Activated CD4-positive, alpha-beta T cell treated with anti-CD3 and anti-CD28 coated beads for 1 hour (primary cell): ENCODE measurements at regions not wholly inside any gene's neighbourhood (a gene's known extent, or its start where the extent isn't known, plus 50 kb on each side); places are given as distances from the start of the nearest gene placed in this dataset.
A peak's percentile ranks its signal among the peaks of the same experiment; 100 is the strongest.
"Not testable (repeated sequence)": the region's sequence is repeated elsewhere in the genome, so short reads cannot be mapped to it uniquely, and the experiment has no call there.

ENCODE experiments used
- DNase-seq: peaks from one replicate; pipeline ENCODE4 v3.0.0-alpha.2; 2020

DNA sequence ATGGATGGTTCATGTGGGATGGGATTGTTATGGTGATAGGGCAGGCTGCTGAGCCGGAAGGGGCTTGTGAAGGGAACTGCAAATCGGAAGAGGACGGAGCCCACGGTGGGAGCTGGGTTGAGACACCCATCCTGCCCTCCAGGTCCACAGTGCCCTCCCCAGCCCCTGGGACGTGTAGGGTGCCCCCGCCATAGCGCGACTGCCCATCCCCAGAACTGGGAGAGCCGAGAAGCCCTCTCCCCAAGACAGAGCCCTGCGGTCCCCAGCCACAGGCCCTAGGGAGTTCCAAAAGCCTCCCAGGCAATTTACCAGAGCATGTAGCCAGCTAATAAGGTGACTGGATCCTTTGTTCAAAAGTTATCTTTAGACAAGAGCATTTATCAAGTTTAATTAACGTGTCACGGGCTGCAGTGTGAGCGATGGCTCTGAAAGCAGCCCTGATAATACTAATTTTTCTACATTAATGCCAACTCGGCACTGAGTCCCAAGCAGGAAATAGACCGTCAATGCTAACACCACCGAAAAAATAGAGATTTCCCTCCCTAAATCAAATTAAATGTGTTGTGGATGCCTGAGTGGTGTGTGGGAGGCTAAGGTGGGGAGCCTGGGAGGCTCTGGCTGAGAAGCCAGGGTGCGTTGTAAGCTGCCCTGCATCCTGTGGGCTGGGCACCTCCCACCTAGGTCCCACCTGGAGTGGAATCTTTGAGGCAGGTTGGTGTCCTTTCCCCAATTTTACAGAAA lies 76.8 kb upstream of the RTL6 start:
- DNase-seq = no peak

DNA sequence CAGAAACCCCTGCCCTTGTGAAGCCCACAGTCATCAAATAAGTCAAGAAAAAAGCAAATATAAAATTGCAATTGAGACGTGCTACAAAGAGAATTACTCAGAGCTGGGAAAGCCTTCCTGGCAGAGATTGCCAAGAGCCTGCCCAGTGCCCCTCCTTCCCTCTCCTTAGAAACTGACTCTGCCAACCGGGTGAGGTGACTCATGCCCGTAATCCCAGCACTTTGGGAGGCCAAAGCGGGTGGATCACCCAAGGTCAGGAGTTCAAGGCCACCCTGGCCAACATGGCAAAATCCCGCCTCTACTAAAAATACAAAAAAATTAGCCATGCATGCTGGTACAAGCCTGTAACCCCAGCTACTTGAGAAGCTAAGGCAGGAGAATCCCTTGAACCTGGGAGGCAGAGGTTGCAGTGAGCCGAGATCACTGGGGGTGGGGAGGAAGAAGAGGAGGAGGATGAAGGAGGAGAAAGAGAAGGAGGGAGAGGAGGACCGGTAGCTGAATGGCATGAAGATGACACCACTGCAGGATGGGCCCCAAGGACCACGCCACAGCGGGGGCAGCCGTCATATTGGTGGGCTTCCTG lies 76.1 kb upstream of the RTL6 start:
- no peak for DNase-seq

DNA sequence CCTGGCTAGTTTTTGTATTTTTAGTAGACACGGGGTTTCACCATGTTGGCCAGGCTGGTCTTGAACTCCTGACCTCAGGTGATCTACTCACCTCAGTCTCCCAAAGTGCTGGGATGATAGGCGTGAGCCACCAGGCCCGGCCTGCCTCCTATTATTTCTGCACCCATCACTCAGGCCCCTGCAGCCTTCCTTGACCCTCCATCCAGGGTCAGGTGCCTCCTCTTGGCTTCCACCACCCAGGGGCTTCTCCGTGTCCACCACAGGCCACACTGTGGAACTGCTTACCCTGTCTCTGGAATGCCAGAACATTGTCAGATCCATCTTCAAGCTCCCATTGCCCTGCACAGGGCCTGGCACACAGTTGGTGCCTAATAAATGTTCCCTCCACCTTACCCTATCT lies 75.4 kb upstream of the RTL6 start:
- no peak for DNase-seq

DNA sequence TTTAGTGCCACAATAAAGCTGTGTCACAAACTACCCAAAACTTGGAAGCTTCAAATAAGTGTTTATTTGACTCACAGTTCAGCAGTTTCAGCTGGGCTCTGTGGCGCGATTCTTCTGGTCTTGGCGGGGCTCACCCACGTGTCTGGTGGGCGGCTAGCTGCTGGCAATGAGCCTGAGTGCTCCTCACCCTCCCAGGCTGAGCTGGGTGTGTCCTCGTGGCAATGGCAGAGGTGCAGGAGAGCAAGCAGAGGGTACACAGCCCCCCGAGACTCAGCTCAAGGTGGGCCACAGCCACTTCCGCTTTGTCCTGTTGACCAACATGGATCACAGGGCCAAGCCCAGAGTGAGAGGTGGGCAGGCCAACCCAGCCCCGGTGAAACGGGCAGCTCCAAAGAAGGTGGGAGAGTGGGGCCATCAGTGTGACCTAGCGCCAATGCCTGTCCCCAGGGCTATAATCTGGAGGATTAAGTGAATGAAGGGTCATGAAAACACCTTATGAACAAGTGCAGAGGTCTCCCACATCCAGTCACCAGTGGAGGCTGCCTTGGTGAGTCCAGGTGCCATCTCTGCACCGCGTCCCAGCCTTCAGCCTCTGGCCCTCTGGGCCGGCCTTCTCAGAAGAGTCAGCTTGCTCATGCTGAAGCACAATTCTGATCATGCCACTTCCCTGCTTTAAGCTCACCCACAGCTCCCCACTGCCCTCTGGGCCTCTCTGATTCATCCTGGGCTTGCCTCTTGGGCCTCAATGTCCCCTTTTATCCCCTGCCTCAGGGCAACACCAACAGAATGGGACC lies 74.6 kb upstream of the RTL6 start:
- DNase-seq = no peak

DNA sequence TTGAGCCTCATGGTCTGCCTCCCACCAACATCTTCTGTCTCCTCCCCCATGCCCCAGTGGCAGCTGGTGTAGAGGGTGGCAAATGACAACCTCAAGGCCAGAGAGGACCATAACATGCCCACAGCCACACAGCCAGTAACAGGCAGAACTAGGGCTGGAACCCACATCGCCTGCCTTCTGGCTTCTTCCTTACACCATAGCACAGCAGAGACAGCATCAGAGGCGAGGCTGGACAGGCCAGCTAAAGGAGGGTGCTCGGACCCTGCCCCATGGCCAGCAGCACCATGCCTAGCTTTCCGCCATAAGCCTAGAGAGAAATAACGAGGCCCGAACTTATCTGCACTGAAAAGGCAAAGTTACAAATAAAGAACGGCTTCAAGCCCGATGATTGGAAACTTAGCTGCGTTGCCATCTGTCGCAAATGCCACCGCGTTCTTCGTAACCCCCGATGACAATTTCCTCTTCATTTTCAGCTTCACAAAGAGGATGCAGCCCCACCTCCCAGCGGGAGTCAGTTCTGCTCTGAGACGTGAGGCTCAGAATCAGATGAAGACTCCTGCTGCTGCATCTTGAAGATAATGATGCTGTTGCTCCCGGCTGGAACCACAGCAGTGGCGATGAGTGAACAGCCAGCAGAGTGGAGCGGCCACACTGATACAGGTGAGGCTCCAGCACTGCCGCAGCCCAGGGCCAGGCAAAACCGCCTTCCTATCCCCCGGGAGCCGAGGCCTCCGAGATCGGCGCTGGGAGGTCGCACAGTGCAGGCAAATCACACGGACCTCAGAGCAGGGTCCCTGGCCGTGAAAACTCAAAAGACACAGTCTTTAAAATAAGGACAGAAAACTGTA lies 73.8 kb upstream of the RTL6 start:
- no peak for DNase-seq

DNA sequence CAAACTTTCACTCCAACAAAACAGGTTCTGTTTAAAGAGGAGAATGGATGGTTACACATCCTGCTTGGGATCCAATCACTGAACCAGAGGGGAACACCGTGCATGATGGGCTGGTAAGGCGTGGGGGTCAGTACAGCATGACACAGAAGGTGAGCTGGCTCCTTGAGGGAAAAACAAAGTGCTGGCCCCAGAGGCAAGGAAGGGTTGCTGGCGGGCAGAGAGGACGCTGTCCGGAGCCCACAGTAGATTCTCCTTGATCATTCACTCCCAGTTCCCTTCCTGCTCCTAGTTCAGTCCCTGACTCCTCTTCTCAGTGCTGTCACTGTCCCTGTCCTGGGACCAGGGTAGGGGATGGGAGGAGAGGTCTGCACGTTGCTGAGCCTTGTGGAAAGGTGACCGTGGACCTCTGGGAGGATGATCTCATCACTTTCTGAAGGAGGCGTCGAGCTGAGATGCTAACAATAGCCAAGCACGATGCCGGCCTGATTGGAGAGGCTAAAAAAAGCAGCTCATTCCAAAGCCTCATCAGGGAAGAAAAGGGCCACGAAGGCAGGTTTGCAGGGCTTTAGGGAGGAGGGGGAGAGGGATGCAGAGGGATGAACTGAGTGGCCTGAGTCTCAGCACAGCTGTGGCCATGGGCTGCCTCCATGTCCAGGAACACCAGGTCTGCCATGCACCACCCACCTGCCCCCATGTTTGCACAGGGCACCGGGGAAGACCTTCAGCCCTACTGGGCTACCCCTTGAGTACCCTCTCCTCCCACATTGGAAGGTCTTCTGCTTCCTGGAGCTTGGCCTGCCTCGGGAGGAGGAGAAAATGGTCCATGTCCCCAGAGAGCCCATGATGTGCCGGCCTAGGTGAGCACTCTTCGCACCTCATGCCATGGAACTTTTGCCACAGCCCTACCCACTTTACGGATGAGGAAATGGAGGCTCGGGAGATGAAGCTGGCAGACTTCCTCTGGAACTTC lies 72.7 kb upstream of the RTL6 start:
- no peak for DNase-seq

DNA sequence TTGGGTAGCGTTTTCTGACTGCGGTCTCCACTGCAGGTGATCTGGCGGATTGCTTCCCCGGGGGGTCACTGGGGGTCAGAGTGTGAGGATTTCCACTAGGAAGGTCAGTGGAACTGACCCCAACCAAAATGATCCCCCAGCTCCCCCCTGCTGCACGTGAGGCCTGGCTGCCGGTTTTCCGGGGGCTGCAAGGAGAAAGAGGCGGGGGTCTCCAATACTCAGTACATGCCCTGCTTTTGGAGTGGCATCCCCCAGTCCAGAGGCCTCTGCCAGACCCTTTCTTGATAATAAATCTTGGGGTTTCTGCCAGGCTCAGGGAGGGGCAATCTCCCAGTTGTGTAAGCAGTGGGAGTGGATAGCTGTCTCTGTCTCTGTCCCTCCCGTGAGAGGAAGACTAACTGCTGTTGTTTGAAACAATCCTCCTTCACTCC lies 71.5 kb upstream of the RTL6 start:
- DNase-seq = no peak

DNA sequence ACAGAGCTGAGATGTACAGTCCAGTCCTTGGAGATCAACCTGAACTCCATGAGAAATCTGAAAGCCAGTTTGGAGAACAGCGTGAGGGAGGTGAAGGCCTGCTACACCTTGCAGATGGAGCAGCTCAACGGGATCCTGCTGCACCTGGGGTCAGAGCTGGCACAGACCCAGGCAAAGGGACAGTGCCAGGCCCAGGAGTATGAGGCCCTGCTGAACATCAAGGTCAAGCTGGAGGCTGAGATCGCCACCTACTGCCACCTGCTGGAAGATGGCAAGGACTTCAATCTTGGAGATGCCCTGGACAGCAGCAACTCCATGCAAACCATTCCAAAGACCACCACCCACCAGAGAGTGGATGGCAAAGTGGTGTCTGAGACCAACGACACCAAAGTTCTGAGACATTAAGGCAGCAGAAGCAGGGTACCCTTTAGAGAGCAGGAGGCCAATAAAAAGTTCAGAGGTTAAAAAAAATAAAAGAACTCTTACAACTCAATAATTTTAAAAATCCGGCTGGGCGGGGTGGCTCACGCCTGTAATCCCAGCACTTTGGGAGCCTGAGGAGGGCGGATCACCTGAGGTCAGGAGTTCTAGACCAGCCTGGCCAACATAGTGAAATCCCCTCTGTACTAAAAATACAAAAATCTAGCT lies 69.9 kb upstream of the RTL6 start:
- DNase-seq = peak; percentile 13

DNA sequence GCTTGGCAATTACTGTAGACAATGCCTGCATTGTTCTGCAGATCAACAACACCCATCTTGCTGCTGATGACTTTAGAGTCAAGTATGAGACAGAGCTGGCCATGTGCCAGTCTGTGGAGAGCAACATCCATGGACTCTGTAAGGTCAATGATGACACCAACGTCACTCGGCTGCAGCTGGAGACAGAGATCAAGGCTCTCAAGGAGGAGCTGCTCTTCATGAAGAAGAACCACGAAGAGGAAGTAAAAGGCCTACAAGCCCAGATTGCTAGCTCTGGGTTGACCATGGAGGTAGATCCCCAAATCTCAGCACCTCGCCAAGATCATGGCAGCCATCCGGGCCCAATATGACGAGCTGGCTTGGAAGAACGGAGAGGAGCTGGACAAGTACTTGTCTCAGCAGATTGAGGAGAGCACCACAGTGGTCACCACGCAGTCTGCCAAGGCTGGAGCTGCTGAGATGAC lies 69.4 kb upstream of the RTL6 start:
- not testable (repeated sequence) for DNase-seq

DNA sequence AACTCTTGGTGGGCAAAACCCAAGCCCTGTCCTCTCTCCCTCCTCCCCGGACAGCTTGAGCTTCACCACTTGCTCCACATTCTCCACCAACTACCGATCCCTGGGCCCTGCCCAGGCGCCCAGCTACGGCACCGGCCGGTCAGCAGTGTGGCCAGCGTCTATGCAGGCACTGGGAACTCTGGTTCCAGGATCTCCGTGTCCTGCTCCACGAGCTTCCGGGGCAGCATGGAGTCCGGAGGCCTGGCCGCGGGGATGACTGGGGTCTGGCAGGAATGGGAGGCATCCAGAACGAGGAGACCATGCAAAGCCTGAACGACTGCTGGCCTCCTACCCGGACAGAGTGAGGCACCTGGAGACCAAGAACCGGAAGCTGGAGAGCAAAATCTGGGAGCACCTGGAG lies 68.9 kb upstream of the RTL6 start:
- no peak for DNase-seq

DNA sequence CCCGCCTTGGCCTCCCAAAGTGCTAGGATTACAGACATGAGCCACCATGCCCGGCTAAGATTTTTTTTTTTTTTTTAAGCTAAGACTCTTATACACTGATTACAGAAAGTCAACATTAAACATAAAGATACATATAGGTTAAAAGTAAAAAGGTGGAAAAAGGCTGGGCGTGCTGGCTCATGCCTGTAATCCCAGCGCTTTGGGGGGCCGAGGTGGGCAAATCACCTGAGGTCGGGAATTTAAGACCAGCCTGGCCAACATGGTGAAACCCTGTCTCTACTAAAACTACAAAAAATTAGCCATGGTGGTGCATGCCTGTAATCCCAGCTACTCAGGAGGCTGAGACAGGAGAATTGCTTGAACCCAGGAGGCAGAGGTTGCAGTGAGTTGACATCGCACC lies 64.6 kb upstream of the RTL6 start:
- DNase-seq = not testable (repeated sequence)

DNA sequence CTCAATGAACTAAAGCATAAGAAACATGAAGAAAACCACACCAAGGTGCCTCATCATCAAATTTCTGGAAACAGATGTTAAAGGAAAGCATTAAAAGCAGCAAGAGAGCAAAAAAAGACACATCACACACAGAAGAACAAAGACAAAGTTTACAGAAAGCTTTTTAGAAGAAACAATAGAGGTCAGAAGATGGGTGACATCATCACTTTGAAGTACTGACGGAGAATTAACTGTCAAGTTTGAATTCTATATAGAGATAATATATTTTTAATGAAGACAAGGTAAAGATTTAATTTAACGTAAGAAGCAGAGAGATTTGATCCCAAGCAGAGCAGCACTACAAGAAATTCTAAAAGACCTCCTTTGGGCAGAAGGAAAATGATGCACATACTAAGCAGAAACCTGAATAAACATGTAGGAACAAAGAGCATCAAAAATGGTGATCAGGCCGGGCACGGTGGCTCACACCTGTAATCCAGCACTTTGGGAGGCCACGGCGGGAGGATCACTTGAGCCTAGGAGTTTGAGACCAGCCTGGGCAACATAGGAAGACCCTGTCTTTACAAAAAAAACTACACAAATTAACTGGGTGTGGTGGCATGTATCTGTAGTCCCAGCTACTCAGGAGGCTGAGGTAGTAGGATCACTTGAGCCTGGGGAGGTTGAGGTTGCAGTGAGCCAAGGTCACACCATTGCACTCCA lies 63.3 kb upstream of the RTL6 start:
- no peak for DNase-seq

DNA sequence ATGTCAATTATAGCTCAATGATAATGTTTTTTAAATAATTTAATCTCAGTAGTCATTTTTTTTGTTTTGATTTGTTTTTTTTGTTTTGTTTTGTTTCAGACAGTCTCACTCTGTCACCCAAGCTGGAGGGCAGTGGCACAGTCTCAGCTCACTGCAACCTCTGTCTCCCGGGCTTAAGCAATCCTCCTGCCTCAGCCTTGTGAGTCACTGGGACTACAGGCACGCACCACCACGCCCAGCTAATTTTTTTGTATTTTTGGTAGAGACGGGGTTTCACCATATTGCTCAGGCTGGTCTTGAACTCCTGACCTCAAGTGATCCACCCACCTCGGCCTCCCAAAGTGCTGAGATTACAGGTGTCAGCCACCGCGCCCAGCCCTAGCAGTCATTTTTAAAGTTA lies 60.6 kb upstream of the RTL6 start:
- DNase-seq = not testable (repeated sequence)

DNA sequence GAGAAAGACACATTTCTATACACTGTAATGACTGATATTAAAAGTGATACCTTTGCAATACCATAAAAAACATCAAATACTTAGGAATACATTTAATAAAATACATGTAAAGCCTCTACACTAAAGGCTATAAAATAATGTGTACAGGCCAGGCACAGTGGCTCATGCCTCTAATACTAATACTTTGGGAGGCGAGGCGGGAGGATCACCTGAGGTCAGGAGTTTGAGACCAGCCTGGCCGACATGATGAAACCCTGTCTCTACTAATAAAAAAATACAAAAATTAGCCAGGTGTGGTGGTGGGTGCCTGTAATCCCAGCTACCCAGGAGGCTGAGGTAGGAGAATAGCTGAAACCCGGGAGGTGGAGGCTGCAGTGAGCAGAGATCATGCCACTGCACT lies 59.8 kb upstream of the RTL6 start:
- DNase-seq = not testable (repeated sequence)

DNA sequence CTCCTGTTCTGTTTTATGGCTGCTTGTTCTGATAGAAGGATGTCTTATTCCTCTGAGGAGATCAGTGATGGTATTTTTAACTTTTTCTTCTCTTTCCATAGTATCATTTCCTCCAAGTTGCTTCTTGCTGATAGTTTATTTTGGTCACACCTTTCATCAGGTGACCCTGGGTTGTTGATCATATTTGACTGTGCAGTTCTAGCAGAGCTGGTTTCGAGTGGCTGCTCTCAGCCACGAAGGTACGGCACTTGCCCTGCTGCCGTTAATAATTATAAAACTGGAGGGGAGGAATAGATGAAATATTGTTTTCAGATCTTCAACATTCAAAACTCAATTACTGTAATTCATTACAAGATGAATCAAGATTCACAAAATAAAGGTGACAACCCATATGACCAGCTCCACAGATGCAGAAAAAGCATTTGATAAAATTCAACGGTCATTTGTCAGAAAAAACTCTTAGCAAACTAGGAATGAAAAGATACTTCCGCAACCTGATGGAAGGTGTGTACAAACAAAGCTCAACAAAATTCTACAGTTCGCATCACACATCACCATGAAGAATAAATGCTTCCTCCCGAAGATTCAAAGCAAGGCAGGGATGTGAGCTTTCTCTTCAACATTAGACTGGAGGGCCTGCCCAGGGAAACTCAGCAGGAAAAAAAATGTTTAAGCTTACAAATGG lies 59.2 kb upstream of the RTL6 start:
- DNase-seq = no peak

DNA sequence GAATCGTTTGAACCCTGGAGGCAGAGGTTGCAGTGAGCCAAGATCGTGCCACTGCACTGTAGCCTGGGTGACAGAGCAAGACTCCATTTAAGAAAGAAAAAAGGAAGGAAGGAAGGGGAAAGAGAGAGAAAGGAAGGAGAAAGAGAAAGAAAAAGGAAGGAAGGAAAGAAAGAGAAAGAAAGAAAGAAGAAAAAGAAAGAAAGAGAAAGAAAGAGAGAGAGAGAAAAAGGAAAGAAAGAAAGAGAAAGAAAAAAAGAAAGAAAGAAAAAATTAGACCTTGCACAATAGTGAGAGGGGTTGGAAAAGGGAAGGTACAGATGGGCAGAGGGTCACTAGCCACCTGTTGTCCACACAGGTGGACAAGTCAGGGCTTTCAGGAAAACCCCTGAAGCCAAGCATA lies 57.6 kb upstream of the RTL6 start:
- DNase-seq = no peak

DNA sequence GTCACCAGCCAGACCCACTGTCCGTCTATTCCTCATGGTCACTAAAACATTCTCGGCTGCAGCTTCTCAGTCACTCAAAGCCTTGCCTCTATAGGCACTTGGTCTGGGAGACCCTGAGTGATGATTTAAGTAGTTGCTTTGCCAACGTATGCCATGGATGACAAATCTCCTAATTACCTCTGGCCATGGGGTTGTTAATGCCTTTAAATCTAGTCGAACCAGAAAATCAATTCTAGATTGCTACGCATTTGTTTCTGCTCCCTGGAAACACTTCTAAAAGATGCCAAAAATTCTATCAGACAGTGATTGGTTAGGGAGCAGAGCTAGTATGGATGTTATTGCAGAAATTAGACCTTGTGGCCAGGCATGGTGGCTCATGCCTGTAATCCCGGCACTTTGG lies 57.0 kb upstream of the RTL6 start:
- no peak for DNase-seq

DNA sequence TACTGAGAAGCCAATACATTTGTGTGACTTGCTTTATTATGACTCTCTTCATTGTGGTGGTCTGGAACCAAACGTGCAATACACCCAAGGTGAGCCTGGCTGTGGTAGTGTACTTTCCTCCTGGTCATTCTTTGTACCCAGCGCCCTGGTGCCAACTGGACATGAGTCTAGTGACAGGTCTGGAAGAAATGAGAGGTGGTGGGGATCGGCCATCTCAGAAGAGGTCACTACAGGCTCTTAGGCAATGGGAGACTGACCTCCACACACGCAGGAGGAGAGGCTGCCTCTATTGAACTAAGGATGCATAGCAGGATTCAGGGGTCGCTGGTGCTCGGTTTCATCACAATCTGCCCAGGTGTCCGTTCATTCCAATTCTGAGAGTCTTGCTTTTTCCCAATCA lies 56.4 kb upstream of the RTL6 start:
- DNase-seq = no peak

DNA sequence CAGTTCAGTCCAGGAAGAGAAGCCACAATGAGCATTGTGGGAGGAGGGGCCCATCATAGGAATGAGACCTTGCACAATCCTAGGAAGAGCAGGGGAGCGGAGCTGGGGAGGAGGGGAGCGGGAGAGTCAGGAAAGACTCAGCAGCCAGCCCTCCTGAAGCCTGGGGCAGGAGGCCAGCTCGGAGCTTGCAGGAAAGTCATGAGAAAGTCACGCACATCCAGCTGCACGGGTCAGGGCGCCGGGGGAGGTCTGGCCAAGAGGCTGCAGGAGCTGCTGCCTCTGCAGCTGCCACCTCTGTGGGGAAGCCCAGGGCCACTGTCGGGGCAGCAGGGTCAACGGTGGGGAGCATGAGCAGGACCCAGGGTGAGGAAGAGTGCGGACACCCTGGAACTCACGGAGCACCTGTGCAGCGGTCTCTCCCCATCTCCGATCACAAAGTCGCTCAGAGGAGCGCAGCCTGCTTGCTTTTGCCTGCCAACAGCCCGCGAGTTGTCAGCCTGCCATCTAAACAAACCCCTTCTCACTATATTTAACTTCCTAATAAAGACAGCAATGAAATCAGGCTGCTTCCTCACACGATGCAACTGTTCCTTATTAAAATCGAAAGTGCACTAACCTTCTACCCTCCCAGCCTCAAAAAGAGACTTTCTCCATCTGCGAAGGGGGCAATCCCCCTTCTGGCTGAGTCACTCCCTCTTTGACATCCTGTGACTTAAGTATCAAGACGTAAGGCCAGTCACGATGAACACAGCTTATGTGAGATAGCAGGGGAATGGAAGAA lies 52.9 kb upstream of the RTL6 start:
- DNase-seq = no peak
